RWPE2 (cell line): ENCODE measurements at regions not wholly inside any gene's neighbourhood (a gene's known extent, or its start where the extent isn't known, plus 50 kb on each side); places are given as distances from the start of the nearest gene placed in this dataset.
"Not testable (repeated sequence)": the region's sequence is repeated elsewhere in the genome, so short reads cannot be mapped to it uniquely, and the experiment has no call there.

Experiments used
- ATAC-seq: fragments of 200-7000 bp; cut with Tn5 transposase; 3 replicates; pipeline ENCODE4 v1.9.1; 2021; ENCODE audit warnings: low read depth
- DNase-seq: peaks from one replicate; pipeline ENCODE4 v3.0.0-alpha.2; 2020; ENCODE audit warnings: low spot score
- H3K27ac ChIP-seq: fragments of 450-650 bp; 2 replicates; pipeline ENCODE4 v1.5.1; 2017; ENCODE audit warnings: mild to moderate bottlenecking; ENCODE audit not compliant: poor library complexity, severe bottlenecking
- H3K27me3 ChIP-seq: fragments of 250-450 bp; sonication (Bioruptor Pico); 2 replicates; pipeline ENCODE4 v1.5.1; 2021; ENCODE audit warnings: mild to moderate bottlenecking, moderate library complexity; ENCODE audit not compliant: insufficient read depth, poor library complexity, severe bottlenecking
- H3K36me3 ChIP-seq: fragments of 250-450 bp; sonication (Bioruptor Pico); 2 replicates; pipeline ENCODE4 v1.5.1; 2020; ENCODE audit warnings: low read depth, mild to moderate bottlenecking, moderate library complexity
- H3K4me1 ChIP-seq: fragments of 250-450 bp; sonication (Bioruptor Pico); 2 replicates; pipeline ENCODE4 v1.5.1; 2021; ENCODE audit warnings: mild to moderate bottlenecking, moderate library complexity; ENCODE audit not compliant: insufficient read depth, poor library complexity, severe bottlenecking
- H3K4me3 ChIP-seq: fragments of 250-450 bp; sonication (Bioruptor Pico); 2 replicates; pipeline ENCODE4 v1.5.1; 2021; ENCODE audit warnings: mild to moderate bottlenecking, moderate library complexity; ENCODE audit not compliant: severe bottlenecking
- H3K9me3 ChIP-seq: fragments of 250-450 bp; sonication (Bioruptor Pico); 2 replicates; pipeline ENCODE4 v1.5.1; 2021; ENCODE audit warnings: mild to moderate bottlenecking, moderate library complexity; ENCODE audit not compliant: severe bottlenecking
- TF ChIP-seq, protein P1 (sequence below): fragments of 450-650 bp; IDR thresholded peaks from one replicate; pipeline ENCODE4 v1.5.1; 2017; ENCODE audit warnings: mild to moderate bottlenecking, moderate library complexity; ENCODE audit not compliant: poor library complexity, severe bottlenecking

DNA sequence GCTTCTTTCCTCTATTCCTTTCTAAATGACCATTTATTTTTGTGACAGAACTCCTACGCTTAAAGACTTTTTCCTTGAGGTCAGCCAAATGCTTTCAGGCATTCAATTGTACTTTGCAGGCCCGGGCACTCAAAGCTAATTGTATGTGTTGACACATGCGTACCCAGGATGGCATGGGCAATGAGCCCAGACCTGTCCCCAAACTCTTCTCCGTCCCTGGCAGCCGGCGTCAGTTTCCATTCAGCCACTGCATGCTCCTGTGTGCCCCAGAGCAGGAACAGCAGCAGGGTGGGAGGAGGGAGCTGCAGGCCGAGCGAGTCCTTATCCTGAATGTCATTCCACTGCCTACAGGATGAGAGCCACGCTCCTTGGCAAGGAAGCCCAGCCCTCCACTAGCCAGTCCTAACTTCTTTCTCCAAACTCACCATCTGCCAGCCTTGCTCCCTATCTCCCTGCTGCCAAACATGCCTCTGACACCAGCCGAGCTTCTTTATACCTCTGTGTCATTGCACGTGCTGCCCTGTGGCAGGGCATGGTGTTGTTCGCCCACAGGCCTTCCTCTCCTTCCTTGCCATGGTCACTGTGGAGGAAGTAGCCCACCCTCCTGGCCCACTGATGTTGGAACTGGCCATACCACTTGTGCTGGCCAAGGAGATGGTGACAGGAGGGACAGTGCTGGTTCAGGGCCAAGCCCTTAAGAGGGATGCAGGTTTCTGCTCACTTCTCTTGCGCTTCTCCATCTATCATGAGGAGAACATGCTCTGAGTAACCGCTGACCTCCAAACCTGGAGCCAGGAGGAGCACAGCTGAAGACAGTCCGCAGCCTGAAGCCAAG is 116.9 kb upstream of the FHL2 start:
- no peaks in the 10 kb centered on the region for H3K9me3 ChIP-seq
- no peaks in the 10 kb centered on the region for H3K4me1 ChIP-seq
- H3K4me3 ChIP-seq: no peak overlapping the region
- ATAC-seq: no peak
- no peaks in the 10 kb centered on the region for H3K27me3 ChIP-seq
- H3K36me3 ChIP-seq: no peaks in the 10 kb centered on the region
- no peak overlapping the region for H3K27ac ChIP-seq
- no peak for DNase-seq
- TF ChIP-seq, protein P1, sequence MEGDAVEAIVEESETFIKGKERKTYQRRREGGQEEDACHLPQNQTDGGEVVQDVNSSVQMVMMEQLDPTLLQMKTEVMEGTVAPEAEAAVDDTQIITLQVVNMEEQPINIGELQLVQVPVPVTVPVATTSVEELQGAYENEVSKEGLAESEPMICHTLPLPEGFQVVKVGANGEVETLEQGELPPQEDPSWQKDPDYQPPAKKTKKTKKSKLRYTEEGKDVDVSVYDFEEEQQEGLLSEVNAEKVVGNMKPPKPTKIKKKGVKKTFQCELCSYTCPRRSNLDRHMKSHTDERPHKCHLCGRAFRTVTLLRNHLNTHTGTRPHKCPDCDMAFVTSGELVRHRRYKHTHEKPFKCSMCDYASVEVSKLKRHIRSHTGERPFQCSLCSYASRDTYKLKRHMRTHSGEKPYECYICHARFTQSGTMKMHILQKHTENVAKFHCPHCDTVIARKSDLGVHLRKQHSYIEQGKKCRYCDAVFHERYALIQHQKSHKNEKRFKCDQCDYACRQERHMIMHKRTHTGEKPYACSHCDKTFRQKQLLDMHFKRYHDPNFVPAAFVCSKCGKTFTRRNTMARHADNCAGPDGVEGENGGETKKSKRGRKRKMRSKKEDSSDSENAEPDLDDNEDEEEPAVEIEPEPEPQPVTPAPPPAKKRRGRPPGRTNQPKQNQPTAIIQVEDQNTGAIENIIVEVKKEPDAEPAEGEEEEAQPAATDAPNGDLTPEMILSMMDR: no peak

- TF ChIP-seq, protein P1: no peak
- ATAC-seq: no peak
- Histone ChIP-seq H3K27me3 (no peaks in the 10 kb centered on the region), H3K27ac (no peak overlapping the region), H3K36me3 (no peaks in the 10 kb centered on the region), H3K4me1 (no peaks in the 10 kb centered on the region), H3K4me3 (no peak overlapping the region), H3K9me3 (no peaks in the 10 kb centered on the region)
- no peak for DNase-seq
Measured at GRCh38 chr2:105514576-105514975, 115.7 kb upstream of the FHL2 start.

- Histone ChIP-seq H3K4me1 (no peaks in the 10 kb centered on the region), H3K27me3 (no peaks in the 10 kb centered on the region), H3K27ac (no peak overlapping the region), H3K36me3 (no peaks in the 10 kb centered on the region), H3K9me3 (no peaks in the 10 kb centered on the region), H3K4me3 (no peak overlapping the region)
- TF ChIP-seq, protein P1: no peak
- no peak for DNase-seq
- ATAC-seq: peak; percentile 75; the same call in 2 of the 3 replicates
Measured at GRCh38 chr2:105510761-105511528, 112.1 kb upstream of the FHL2 start.

GRCh38 chr2:105509269-105510086 is 110.6 kb upstream of the FHL2 start:
- no peaks in the 10 kb centered on the region for H3K27me3 ChIP-seq
- H3K9me3 ChIP-seq: no peaks in the 10 kb centered on the region
- H3K4me1 ChIP-seq: no peaks in the 10 kb centered on the region
- ATAC-seq: no peak
- H3K36me3 ChIP-seq: no peaks in the 10 kb centered on the region
- H3K27ac ChIP-seq: no peak overlapping the region
- H3K4me3 ChIP-seq: no peak overlapping the region
- no peak for DNase-seq
- TF ChIP-seq, protein P1: no peak

DNA sequence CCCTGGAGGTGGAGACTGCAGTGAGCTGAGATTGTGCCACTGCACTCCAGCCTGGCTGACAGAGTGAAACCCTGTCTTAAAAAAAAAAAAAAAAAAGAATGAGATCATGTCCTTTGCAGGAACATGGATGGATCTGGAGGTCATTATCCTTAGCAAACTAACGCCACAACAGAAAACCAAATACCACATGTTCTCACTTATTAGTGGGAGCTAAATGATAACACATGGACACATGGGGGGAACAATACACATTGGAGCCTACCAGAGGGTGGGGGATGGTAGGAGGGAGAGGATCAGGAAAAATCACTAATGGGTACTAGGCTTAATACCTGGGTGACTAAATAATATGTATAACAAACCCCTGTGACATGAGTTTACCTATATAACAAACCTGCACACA is 108.0 kb upstream of the FHL2 start:
- not testable (repeated sequence) for DNase-seq, H3K9me3 ChIP-seq, H3K36me3 ChIP-seq, H3K4me3 ChIP-seq, H3K27me3 ChIP-seq, H3K27ac ChIP-seq, ATAC-seq, H3K4me1 ChIP-seq
